SK-N-SH (cell line): ENCODE measurements at regions not wholly inside any gene's neighbourhood (a gene's known extent, or its start where the extent isn't known, plus 50 kb on each side); places are given as distances from the start of the nearest gene placed in this dataset.

ENCODE experiments used
- CTCF ChIA-PET: fragments of 300-600, 350-600 bp; formaldehyde crosslinking; extraction: SDS; loops from one replicate; lab custom pipeline; 2021; lab: Yijun Ruan, JAX
- POLR2A ChIA-PET: fragments of 350-600 bp; sonication (Branson Sonifier 250); formaldehyde crosslinking; extraction: SDS; loops from one replicate; lab custom pipeline; 2020; ENCODE audit warnings: antibody characterized with exemption, inconsistent platforms; lab: Yijun Ruan, JAX
- DNase-seq: peaks from one replicate; pipeline ENCODE4 v3.0.0; 2012
- H2AFZ ChIP-seq: fragments of 200-600 bp; sonication (generic); 2 replicates; pipeline ENCODE4 v1.8.1; 2016; ENCODE audit warnings: antibody characterized with exemption, mild to moderate bottlenecking, low read depth
- H3F3A ChIP-seq: fragments of 200-600 bp; sonication (generic); replicated peaks from 2 replicates; pipeline ENCODE3; 2016; ENCODE audit warnings: antibody characterized with exemption, mild to moderate bottlenecking; ENCODE audit not compliant: insufficient read depth
- H3K27ac ChIP-seq, 2 experiments: fragments of 200-500 bp in 1 of 2; fragments of 200-600 bp in 1 of 2; sonication (Bioruptor generic) in 1 of 2; sonication (generic), shearing (Covaris generic) in 1 of 2; 2 replicates each; pipeline versions ENCODE4 v1.5.1 to v1.6.1; 2014 to 2016; ENCODE audit warnings: low read depth in 2 of 2, inconsistent platforms in 1 of 2, low read length in 1 of 2, mild to moderate bottlenecking in 1 of 2, mixed read lengths in 1 of 2
- H3K27me3 ChIP-seq: fragments of 200-600 bp; sonication (generic), shearing (Covaris generic); 2 replicates; pipeline ENCODE4 v1.6.1; 2016; ENCODE audit warnings: mixed run types; ENCODE audit not compliant: insufficient read depth
- H3K36me3 ChIP-seq, 2 experiments: fragments of 200-500 bp in 1 of 2; fragments of 200-600 bp in 1 of 2; sonication (Bioruptor generic) in 1 of 2; sonication (generic) in 1 of 2; replicated peaks in 1 of 2; 2 replicates each; pipeline versions ENCODE3 to v1.5.1; 2014 to 2016; ENCODE audit warnings: low read length in 1 of 2, mild to moderate bottlenecking in 1 of 2; ENCODE audit not compliant: insufficient read depth in 2 of 2, control insufficient read depth in 1 of 2
- H3K4me1 ChIP-seq, 2 experiments: fragments of 200-500 bp in 1 of 2; fragments of 200-600 bp in 1 of 2; sonication (Bioruptor generic) in 1 of 2; sonication (generic), shearing (Covaris generic) in 1 of 2; 2 replicates each; pipeline versions ENCODE4 v1.5.1 to v1.6.1; 2014 to 2016; ENCODE audit warnings: low read depth in 1 of 2, low read length in 1 of 2, mixed run types in 1 of 2; ENCODE audit not compliant: insufficient read depth in 2 of 2, control insufficient read depth in 1 of 2
- H3K4me2 ChIP-seq: fragments of 200-600 bp; sonication (generic), shearing (Covaris generic); 2 replicates; pipeline ENCODE4 v1.6.1; 2017; ENCODE audit warnings: mixed run types
- H3K4me3 ChIP-seq, 2 experiments: fragments of 200-500 bp in 1 of 2; fragments of 200-600 bp in 1 of 2; sonication (Bioruptor generic) in 1 of 2; sonication (generic), shearing (Covaris generic) in 1 of 2; 2 replicates each; pipeline versions ENCODE4 v1.5.1 to v1.8.1; 2014 to 2016; ENCODE audit warnings: low read depth in 2 of 2, inconsistent platforms in 1 of 2, low read length in 1 of 2, mild to moderate bottlenecking in 1 of 2, mixed read lengths in 1 of 2, moderate library complexity in 1 of 2
- H3K79me2 ChIP-seq: fragments of 200-600 bp; sonication (generic); 2 replicates; pipeline ENCODE4 v1.8.1; 2017; ENCODE audit warnings: mild to moderate bottlenecking; ENCODE audit not compliant: insufficient read depth
- H3K9ac ChIP-seq: fragments of 200-600 bp; sonication (generic); 2 replicates; pipeline ENCODE4 v1.6.1; 2017; ENCODE audit warnings: mixed run types
- H3K9me2 ChIP-seq: fragments of 200-600 bp; sonication (generic); 2 replicates; pipeline ENCODE4 v1.6.1; 2017; ENCODE audit warnings: mixed run types
- H3K9me3 ChIP-seq: fragments of 200-600 bp; sonication (generic); 2 replicates; pipeline ENCODE4 v1.6.1; 2017; ENCODE audit warnings: mixed run types, mild to moderate bottlenecking, moderate library complexity
- H4K20me1 ChIP-seq: fragments of 200-600 bp; sonication (generic); 2 replicates; pipeline ENCODE4 v1.6.1; 2017; ENCODE audit warnings: mild to moderate bottlenecking, mixed run types; ENCODE audit not compliant: insufficient read depth
- CHD2 ChIP-seq: fragments of 150-350 bp; IDR thresholded peaks from 2 replicates; pipeline ENCODE4 v1.6.1; 2018; ENCODE audit warnings: low read length; ENCODE audit not compliant: partially characterized antibody
- EZH2phosphoT487 ChIP-seq: fragments of 200-600 bp; sonication (generic); IDR thresholded peaks from 2 replicates; pipeline ENCODE4 v1.6.1; 2017; ENCODE audit warnings: low read depth, mixed run types, mild to moderate bottlenecking, antibody characterized with exemption, moderate library complexity, borderline replicate concordance
- FOSL2 ChIP-seq: IDR thresholded peaks from 2 replicates; pipeline ENCODE4 v1.4.0; 2012; ENCODE audit warnings: low read depth, mild to moderate bottlenecking, moderate library complexity, borderline replicate concordance
- FOXJ3 ChIP-seq: sonication (generic); formaldehyde crosslinking; IDR thresholded peaks from 2 replicates; pipeline ENCODE4 v1.5.1; 2020; ENCODE audit warnings: mild to moderate bottlenecking, missing genetic modification reagents
- FOXM1 ChIP-seq: IDR thresholded peaks from 2 replicates; pipeline ENCODE4 v1.4.0; 2012; ENCODE audit warnings: low read depth, mild to moderate bottlenecking
- GABPA ChIP-seq: IDR thresholded peaks from 2 replicates; pipeline ENCODE4 v1.4.0; 2012; ENCODE audit warnings: low read depth, mild to moderate bottlenecking
- GATA2 ChIP-seq: sonication (generic); formaldehyde crosslinking; IDR thresholded peaks from 2 replicates; pipeline ENCODE4 v1.5.0; 2020; ENCODE audit warnings: mild to moderate bottlenecking, missing genetic modification reagents
- MEF2A ChIP-seq: IDR thresholded peaks from 2 replicates; pipeline ENCODE4 v1.4.0; 2012; ENCODE audit warnings: low read depth, borderline replicate concordance
- RFX5 ChIP-seq: IDR thresholded peaks from 2 replicates; pipeline ENCODE4 v1.6.1; 2012; ENCODE audit warnings: mild to moderate bottlenecking, improper control_type of control experiment, low read length
- RXRA ChIP-seq: IDR thresholded peaks from 2 replicates; pipeline ENCODE4 v1.4.0; 2012; ENCODE audit warnings: low read depth, mild to moderate bottlenecking, borderline replicate concordance
- TEAD4 ChIP-seq: IDR thresholded peaks from 2 replicates; pipeline ENCODE4 v1.4.0; 2012; ENCODE audit warnings: mild to moderate bottlenecking, borderline replicate concordance; ENCODE audit not compliant: insufficient read depth
- WGBS: methylation state at CpG from one replicate; pipeline ENCODE4 v1.1.6; 2017; ENCODE audit warnings: low lambda C conversion rate; 5-methylcytosine and 5-hydroxymethylcytosine counted together
- TF ChIP-seq, protein P1 (sequence below): fragments of 150-350 bp; IDR thresholded peaks from 2 replicates; pipeline ENCODE4 v1.6.1; 2017; ENCODE audit warnings: antibody characterized with exemption, low read length, low read depth, borderline replicate concordance
- TF ChIP-seq, protein P2 (sequence below): IDR thresholded peaks from 2 replicates; pipeline ENCODE4; 2012

DNA sequence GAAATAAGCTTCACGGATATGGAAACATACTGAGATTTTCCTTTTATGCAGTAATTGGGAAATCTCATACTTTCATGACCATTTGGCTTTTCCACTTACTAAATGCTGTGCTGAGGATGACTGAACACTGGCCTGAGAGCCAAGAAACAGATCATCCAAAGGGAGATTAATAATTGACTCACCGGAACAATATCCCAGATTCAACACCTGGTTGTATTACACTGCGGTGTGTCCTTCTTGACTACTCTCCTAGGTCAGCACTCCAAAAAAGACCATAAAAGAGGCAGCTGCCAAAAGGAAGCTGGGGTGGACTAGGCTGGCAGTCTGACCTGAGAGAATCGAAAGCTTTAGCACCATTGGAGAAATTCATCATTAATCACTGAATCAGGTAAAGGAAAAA is 469.1 kb downstream of the CBLN2 start:
- H3K36me3 ChIP-seq: no peaks in the 10 kb centered on the region
- no peaks in the 10 kb centered on the region for H3K9me2 ChIP-seq
- H3K27me3 ChIP-seq: no peaks in the 10 kb centered on the region
- 50% methylated on average over 4 of the region's 4 CpGs for WGBS
- H3K27ac ChIP-seq: no peak overlapping the region
- H2AFZ ChIP-seq: no peak overlapping the region
- H3K79me2 ChIP-seq: no peaks in the 10 kb centered on the region; the same call in 1 of the 2 replicates
- H3K4me1 ChIP-seq: no peaks in the 10 kb centered on the region
- H3K4me2 ChIP-seq: no peak overlapping the region
- ChIA-PET CTCF (no interaction called here), POLR2A (interaction anchor here (0.6 kb wide), 1 partner anchor 1605 kb away, joined by 3 read pairs; no protein-coding TSS in a partner anchor)
- TF ChIP-seq FOXJ3: no peak
- no peak for TF ChIP-seq EZH2phosphoT487
- no peak for TF ChIP-seq MEF2A
- no peaks in the 10 kb centered on the region for H3K9me3 ChIP-seq
- no peaks in the 10 kb centered on the region for H4K20me1 ChIP-seq
- no peaks in the 10 kb centered on the region for H3F3A ChIP-seq
- no peak overlapping the region for H3K4me3 ChIP-seq
- H3K9ac ChIP-seq: no peak overlapping the region
- DNase-seq: no peak

DNA sequence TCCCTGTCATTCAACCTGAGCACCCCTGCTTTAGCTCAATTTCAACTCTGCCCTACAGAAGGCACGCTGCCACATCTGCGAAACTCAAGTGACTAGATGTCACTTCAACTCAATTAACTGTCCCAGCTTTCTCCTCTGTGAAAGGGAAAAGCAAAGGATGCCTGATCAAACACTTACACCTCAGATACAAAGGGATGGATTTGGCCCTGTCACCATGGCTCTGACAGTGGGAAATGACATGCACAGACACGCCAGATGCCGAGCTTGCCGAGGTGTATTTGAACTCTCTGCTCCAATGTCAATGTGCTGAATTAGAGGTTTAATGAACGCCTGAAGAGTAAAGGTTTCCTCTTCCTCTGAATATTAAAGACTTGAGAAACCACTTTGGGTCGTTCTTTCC is 481.1 kb downstream of the CBLN2 start:
- CTCF ChIA-PET: no interaction called here
- no peaks in the 10 kb centered on the region for H3K9me2 ChIP-seq
- no peak for TF ChIP-seq RXRA
- no peak for TF ChIP-seq TEAD4
- no peak for TF ChIP-seq GABPA
- TF ChIP-seq FOSL2: no peak
- no peak for TF ChIP-seq GATA2 (CRISPR knock-in tag)
- TF ChIP-seq FOXM1: no peak
- TF ChIP-seq, protein P1, sequence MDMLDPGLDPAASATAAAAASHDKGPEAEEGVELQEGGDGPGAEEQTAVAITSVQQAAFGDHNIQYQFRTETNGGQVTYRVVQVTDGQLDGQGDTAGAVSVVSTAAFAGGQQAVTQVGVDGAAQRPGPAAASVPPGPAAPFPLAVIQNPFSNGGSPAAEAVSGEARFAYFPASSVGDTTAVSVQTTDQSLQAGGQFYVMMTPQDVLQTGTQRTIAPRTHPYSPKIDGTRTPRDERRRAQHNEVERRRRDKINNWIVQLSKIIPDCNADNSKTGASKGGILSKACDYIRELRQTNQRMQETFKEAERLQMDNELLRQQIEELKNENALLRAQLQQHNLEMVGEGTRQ: no peak
- TF ChIP-seq, protein P2, sequence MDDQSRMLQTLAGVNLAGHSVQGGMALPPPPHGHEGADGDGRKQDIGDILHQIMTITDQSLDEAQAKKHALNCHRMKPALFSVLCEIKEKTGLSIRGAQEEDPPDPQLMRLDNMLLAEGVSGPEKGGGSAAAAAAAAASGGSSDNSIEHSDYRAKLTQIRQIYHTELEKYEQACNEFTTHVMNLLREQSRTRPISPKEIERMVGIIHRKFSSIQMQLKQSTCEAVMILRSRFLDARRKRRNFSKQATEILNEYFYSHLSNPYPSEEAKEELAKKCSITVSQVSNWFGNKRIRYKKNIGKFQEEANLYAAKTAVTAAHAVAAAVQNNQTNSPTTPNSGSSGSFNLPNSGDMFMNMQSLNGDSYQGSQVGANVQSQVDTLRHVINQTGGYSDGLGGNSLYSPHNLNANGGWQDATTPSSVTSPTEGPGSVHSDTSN: no peak
- TF ChIP-seq CHD2: no peak
- TF ChIP-seq RFX5: no peak

More for the DNA sequence above, 481.1 kb downstream of the CBLN2 start:
- no peaks in the 10 kb centered on the region for H3F3A ChIP-seq
- H3K9ac ChIP-seq: no peak overlapping the region
- H3K4me1 ChIP-seq: no peaks in the 10 kb centered on the region
- H4K20me1 ChIP-seq: no peaks in the 10 kb centered on the region
- no peak overlapping the region for H3K4me2 ChIP-seq
- H3K79me2 ChIP-seq: no peaks in the 10 kb centered on the region
- no peak overlapping the region for H3K4me3 ChIP-seq
- no peak overlapping the region for H3K27ac ChIP-seq
- DNase-seq: no peak
- no peaks in the 10 kb centered on the region for H3K9me3 ChIP-seq
- 62% methylated on average over 7 of the region's 7 CpGs for WGBS
- no peaks in the 10 kb centered on the region for H3K36me3 ChIP-seq
- H3K27me3 ChIP-seq: no peaks in the 10 kb centered on the region
- POLR2A ChIA-PET: no interaction called here
- H2AFZ ChIP-seq: no peak overlapping the region
